ENCODE measurements at regions not wholly inside any gene's neighbourhood (a gene's known extent, or its start where the extent isn't known, plus 50 kb on each side); places are given as distances from the start of the nearest gene placed in this dataset.

- TF ChIP-seq ZNF274 (IDR thresholded peaks at IDR 0.05; ENCODE audit: low read depth, low read length) (no peak), YY1 (IDR thresholded peaks at IDR 0.05; ENCODE audit: insufficient read depth, insufficient read length) (no peak), SUZ12 (IDR thresholded peaks at IDR 0.05; ENCODE audit: extremely low read depth, insufficient read depth, insufficient read length) (no peak)
Observed at GRCh38 chr9:1922026-1922425, 93.1 kb upstream of the SMARCA2 start.

Data from NT2/D1 (cell line).